ENCODE measurements at regions not wholly inside any gene's neighbourhood (a gene's known extent, or its start where the extent isn't known, plus 50 kb on each side); places are given as distances from the start of the nearest gene placed in this dataset.

GRCh38 chr9:84435902-84436301, 95.3 kb upstream of the SLC28A3 start:
- no peak for TF ChIP-seq CTCF (IDR thresholded peaks at IDR 0.05)
- TF ChIP-seq POLR2AphosphoS5 (IDR thresholded peaks at IDR 0.05; ENCODE audit: insufficient read depth in 1 of 2, low read depth in 1 of 2), result no peak
- no peak for TF ChIP-seq POLR2A (IDR thresholded peaks at IDR 0.05)

DNA sequence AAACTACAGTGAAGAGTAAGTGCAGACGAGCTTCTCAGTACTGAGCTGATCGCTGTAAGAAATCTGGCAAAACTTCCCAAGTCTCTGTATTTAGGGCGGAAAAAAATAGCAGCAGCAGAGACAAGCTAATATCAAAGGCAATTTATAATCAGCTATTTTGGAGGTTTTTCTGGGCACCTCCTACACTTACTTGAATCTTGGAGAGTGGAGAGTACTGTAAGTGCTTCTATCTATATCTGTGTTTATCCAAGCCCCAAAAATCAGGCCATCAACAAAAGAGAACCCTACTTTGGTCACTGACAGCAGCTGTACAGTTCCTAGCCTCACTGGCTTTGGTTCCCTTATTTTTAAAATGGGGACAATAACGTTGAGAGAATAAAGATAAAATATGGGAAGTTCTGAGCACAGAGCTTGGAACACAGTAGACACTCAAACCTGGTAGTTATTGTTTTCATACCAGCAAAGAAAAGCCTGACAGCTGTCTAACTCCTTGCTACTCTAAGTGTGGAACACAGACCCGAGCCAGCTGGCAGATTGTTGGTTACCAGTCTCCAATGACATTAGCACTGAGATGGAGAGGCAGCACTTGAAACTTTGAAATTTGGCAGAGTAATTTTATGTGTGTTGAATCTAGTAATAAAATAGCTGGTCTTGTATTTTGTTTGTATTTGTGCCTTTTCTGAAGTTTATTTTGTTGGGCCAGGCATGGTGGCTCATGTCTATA, 96.0 kb upstream of the SLC28A3 start:
- no peaks in the 10 kb centered on the region for H3K36me3 ChIP-seq
- H3K27ac ChIP-seq, result no peak overlapping the region
- DNase-seq (ENCODE audit: extremely low spot score in 2 of 2), result no peak
- intact Hi-C loops (cut with DNase I), result no loop called here
- no peak overlapping the region for H3K4me3 ChIP-seq
- no peaks in the 10 kb centered on the region for H3K9me3 ChIP-seq
- H3K27me3 ChIP-seq, result no peaks in the 10 kb centered on the region
- no peaks in the 10 kb centered on the region for H3K4me1 ChIP-seq
- TF ChIP-seq POLR2A (IDR thresholded peaks at IDR 0.05), result no peak
- TF ChIP-seq POLR2AphosphoS5 (IDR thresholded peaks at IDR 0.05; ENCODE audit: insufficient read depth in 1 of 2, low read depth in 1 of 2), result no peak

More at GRCh38 chr9:84435902-84436301, 95.3 kb upstream of the SLC28A3 start:
- Histone ChIP-seq H3K4me1 (no peaks in the 10 kb centered on the region), H3K27me3 (no peaks in the 10 kb centered on the region), H3K4me3 (no peak overlapping the region), H3K27ac (no peak overlapping the region), H3K36me3 (no peaks in the 10 kb centered on the region), H3K9me3 (no peaks in the 10 kb centered on the region)
- no peak for DNase-seq (ENCODE audit: extremely low spot score in 2 of 2)
- intact Hi-C loops (cut with DNase I), result no loop called here

GRCh38 chr9:84438391-84438790, 97.8 kb upstream of the SLC28A3 start:
- Histone ChIP-seq H3K4me3 (no peak overlapping the region), H3K27ac (no peak overlapping the region), H3K27me3 (no peaks in the 10 kb centered on the region), H3K36me3 (no peaks in the 10 kb centered on the region), H3K4me1 (no peaks in the 10 kb centered on the region), H3K9me3 (no peaks in the 10 kb centered on the region)
- TF ChIP-seq CTCF (IDR thresholded peaks at IDR 0.05), result no peak
- no peak for TF ChIP-seq POLR2A (IDR thresholded peaks at IDR 0.05)
- no peak for TF ChIP-seq POLR2AphosphoS5 (IDR thresholded peaks at IDR 0.05; ENCODE audit: insufficient read depth in 1 of 2, low read depth in 1 of 2)
- intact Hi-C loops (cut with DNase I), result no loop called here
- DNase-seq (ENCODE audit: extremely low spot score in 2 of 2), result no peak

DNA sequence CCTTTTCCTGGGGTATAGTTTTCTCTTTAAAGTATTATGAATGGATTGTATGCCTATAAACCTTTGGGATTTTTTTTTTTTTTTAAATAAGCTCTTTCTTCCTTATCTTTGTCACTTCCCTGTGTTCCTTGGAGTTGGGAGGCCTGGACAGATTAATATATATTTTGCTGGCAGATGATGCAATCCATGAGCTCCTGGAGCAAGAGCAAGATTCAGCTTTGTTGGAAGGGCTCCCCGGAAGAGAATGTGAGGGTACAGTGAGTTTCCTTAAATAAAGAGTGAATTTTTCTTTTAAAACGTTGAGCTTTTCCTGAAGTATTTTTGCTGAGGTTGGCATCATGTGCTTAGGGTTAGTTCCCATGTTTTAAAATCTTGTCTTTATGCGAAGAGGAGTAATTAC, 98.7 kb upstream of the SLC28A3 start:
- no peak for DNase-seq (ENCODE audit: extremely low spot score in 2 of 2)
- intact Hi-C loops (cut with DNase I), result no loop called here
- no peaks in the 10 kb centered on the region for H3K36me3 ChIP-seq
- no peaks in the 10 kb centered on the region for H3K27me3 ChIP-seq
- no peak overlapping the region for H3K4me3 ChIP-seq
- H3K4me1 ChIP-seq, result no peaks in the 10 kb centered on the region
- no peak overlapping the region for H3K27ac ChIP-seq
- TF ChIP-seq POLR2AphosphoS5 (IDR thresholded peaks at IDR 0.05; ENCODE audit: insufficient read depth in 1 of 2, low read depth in 1 of 2) (no peak), CTCF (IDR thresholded peaks at IDR 0.05) (no peak), POLR2A (IDR thresholded peaks at IDR 0.05) (no peak)
- H3K9me3 ChIP-seq, result no peaks in the 10 kb centered on the region

- H3K4me3 ChIP-seq, result no peak overlapping the region
- no peak for DNase-seq (ENCODE audit: extremely low spot score in 2 of 2)
- H3K4me1 ChIP-seq, result no peaks in the 10 kb centered on the region
- no peaks in the 10 kb centered on the region for H3K27me3 ChIP-seq
- intact Hi-C loops (cut with DNase I), result no loop called here
- H3K27ac ChIP-seq, result no peak overlapping the region
- H3K9me3 ChIP-seq, result no peaks in the 10 kb centered on the region
- H3K36me3 ChIP-seq, result no peaks in the 10 kb centered on the region
- TF ChIP-seq POLR2AphosphoS5 (IDR thresholded peaks at IDR 0.05; ENCODE audit: insufficient read depth in 1 of 2, low read depth in 1 of 2) (no peak), CTCF (IDR thresholded peaks at IDR 0.05) (no peak), POLR2A (IDR thresholded peaks at IDR 0.05) (no peak)
Measured at GRCh38 chr9:84442712-84443111, 102.2 kb upstream of the SLC28A3 start.

Measured in vagina (tissue), 2 donors.